Esophagus muscularis mucosa (tissue), 3 donors: ENCODE measurements at regions not wholly inside any gene's neighbourhood (a gene's known extent, or its start where the extent isn't known, plus 50 kb on each side); places are given as distances from the start of the nearest gene placed in this dataset.
"Not testable (repeated sequence)": the region's sequence is repeated elsewhere in the genome, so short reads cannot be mapped to it uniquely, and the experiment has no call there.

ENCODE experiments used
- CTCF ChIP-seq, 3 experiments: fragments of 200-600 bp in 2 of 3; fragments of 450-650 bp in 1 of 3; sonication (generic) in 2 of 3; IDR thresholded peaks; one replicate each; pipeline ENCODE4 v1.5.1; 2017 to 2019; ENCODE audit warnings: antibody characterized with exemption in 3 of 3, mild to moderate bottlenecking in 2 of 3, moderate library complexity in 1 of 3
- POLR2AphosphoS5 ChIP-seq, 2 donors: sonication (generic); formaldehyde crosslinking; IDR thresholded peaks; one replicate each; pipeline ENCODE4 v1.6.1; 2017; ENCODE audit warnings: antibody characterized with exemption in 2 of 2

DNA sequence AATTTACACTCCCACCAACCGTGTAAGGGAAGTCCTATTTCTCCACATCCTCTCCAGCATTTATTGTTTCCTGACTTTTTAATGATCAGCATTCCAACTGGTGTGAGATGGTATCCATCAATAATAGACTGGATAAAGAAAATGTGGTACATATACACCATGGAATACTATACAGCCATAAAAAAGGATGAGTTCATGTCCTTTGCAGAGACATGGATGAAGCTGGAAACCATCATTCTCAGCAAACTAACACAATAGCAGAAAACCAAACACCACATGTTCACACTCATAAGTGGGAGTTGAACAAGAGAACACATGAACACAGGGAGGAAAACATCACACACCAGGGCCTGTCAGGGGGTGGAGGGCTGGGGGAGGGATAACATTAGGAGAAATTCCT lies 1290.6 kb upstream of the EYS start:
- TF ChIP-seq CTCF, POLR2AphosphoS5 (IDR thresholded peaks at IDR 0.05): not testable (repeated sequence)
